CD4-positive, alpha-beta T cell treated with Interleukin-21 for 1 hour (primary cell): ENCODE measurements at regions not wholly inside any gene's neighbourhood (a gene's known extent, or its start where the extent isn't known, plus 50 kb on each side); places are given as distances from the start of the nearest gene placed in this dataset.
"Not testable (repeated sequence)": the region's sequence is repeated elsewhere in the genome, so short reads cannot be mapped to it uniquely, and the experiment has no call there.

Experiments
- DNase-seq: peaks from one replicate; pipeline ENCODE4 v3.0.0-alpha.2; 2020

DNA sequence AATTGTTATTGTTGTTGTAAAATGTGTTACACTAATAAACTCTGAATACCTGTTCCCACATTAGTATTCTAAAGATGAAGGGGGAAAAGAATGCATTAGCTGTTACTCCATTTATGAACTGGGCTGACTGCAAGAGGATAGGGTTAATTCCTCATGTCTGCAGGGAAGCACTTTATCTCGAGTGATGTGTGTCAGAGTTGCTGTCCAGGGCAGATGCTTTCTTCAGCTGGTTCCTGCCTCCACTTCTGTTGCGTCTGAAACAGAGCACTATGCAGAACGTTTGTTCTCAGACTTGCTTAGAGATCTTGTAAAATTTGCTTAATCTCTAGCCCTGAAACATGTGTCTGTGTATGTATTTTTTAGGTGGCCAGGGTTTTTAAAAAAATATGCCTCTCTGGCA lies 318.8 kb downstream of the SPRY2 start:
- no peak for DNase-seq

DNA sequence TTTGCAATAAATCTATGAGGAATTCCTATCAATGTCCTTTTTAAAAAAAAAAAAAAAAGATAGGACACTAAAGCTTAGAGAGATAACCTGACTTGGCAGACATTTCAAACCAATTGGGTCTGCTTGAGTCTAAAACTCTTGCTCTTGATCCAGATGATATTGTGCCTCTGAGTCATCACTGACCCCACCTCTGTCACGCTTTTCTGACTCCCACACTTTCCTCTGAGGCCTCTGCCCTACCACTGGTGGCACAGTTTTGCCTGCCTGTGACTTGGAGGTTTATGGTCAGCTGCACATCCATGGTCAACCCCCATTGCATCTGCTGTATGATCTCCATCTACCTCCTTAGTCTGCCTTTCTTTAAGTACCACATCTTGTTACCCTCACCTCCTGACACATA lies 328.7 kb downstream of the SPRY2 start:
- DNase-seq = no peak

DNA sequence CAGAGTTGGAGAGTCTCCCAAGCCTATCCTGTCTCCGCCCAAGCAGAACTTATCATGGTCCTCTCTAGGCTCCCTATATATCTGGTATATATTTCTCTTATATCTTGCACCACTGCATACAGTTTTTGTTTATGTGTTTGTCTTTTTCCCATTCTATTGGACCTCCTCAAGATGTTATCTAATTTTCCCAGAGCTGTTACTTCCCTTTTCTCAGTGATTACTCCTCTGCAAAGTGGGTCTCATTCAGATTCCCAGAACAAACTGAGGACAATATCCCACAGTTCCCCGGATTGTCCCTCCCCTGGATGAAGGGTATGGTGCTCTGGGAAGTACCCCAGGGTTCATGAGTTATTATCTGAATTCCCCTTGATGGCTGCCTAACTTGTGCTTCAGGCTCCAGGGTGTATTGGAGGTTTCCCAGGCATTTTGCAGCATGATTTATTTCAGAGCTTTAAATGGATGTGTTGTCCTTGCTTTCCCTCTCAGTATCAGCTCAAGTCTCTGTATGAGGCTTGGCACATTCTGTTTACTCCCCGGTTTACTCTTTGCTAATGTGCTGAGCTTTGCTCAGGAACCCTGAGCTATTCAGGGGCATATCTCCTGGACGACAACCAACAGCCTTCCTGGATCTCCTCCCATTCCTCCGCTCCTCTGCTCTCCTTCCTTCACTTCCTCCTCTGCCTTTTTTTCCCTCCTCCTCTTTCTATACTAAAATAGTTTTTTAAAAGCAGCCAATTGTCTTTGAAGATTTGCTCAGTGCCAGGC lies 329.3 kb downstream of the SPRY2 start:
- no peak for DNase-seq

GRCh38 chr13:80010846-80011245 lies 330.1 kb downstream of the SPRY2 start:
- no peak for DNase-seq

DNA sequence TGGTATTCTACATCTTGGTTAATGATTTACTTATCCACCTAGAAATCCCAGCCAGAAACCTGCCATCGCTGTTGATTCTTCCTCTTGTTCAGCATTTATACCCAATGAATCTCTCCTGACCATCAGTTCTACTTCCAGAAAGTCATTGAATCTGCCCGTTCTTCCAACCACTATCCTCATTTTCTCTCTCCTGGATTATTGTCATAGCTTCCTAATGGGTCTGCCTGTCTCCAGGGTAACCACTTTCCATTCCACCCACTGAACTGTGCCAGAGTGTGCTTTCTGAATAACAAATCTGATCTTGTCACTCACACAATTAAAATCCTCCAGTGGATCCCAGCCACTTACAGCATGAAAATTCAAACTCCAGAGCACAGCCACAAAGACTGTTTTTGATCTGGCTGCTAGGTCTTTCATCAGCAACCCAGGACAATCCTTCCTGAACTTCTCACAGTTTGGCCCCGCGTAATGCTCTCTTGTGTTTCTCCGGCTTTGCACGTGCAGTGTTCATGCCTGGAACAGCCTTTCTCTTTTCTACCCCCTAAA lies 330.6 kb downstream of the SPRY2 start:
- DNase-seq = no peak

DNA sequence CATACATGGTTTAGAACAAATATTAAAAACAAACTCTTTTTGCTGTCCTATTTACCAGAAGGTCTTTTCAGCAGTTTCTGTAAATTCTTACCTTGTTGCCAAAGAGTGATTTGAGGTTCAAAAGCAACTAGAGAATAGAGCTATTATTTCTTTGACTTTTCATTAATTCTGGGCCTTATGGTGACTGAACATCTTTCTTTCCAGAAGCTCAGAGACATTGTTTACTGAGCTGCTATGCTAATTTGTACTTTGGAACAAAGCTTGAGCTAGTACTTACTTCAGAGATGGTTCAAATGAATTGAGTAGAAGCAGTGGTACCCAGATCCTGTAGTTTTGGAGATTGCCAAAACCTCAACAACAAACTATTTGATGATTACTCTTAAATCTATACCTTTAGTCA lies 331.2 kb downstream of the SPRY2 start:
- no peak for DNase-seq

GRCh38 chr13:80006940-80007339 lies 334.0 kb downstream of the SPRY2 start:
- DNase-seq = no peak

DNA sequence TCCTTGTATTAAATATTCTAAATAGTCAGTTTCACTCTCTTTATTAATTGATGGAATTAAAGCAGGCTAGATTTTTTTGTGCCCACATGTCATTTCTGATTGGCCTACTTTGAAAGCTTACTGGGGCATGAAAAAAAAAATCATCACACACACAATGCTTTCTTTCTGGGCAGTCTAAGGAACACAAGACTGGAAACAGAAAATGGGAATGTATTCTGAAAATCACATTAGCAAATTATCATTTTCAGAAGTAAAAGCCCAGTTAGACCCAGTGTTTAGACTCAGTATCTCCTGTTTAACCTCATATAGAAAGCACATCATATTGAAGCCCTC lies 339.4 kb downstream of the SPRY2 start:
- no peak for DNase-seq

- DNase-seq = no peak
Observed at GRCh38 chr13:80000684-80001509, 340.0 kb downstream of the SPRY2 start.

GRCh38 chr13:79999601-80000000 lies 341.3 kb downstream of the SPRY2 start:
- no peak for DNase-seq

DNA sequence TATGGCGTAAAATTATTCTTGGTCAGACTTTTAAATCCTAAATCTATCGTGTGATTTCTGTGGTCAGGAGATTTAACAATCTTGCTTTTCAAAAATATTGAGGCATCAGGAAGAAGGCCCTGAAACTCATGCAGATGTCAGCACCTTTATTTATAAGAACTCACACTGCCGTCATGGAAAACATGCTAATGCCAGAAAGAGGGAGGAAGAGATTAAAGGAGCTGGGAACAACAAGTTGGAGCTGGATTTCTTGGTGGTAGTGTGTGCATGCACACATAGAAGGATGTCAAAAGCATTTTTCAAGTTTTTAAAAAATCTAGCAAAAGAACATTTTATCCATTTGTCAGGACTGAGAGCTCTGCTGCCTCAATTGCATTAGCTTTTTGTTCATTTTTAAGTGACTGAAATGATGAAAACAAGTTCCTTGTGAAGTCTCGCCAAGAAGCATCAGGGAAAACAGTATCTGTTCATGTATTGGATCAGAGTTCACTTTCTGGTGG lies 342.5 kb downstream of the SPRY2 start:
- DNase-seq = no peak

- no peak for DNase-seq
Observed at GRCh38 chr13:79997244-79997643, 343.7 kb downstream of the SPRY2 start.

DNA sequence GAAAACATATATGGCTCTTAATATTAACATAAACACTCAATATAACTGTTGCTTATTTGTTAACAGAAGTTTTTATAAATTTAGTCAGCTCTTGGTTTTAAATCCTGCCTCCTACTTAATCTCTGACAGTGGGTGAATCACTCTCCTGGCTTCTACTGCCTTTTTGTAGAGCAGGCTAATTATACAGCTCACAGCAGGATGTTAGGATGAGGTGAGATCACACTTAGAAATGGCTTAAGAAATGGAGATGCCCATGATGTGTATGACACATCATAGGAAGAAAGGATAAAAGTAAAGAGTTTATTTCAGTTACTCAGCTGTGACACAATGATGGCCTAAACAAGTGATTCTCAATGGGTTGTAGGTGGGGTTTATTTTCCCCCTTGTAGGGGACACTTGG lies 345.6 kb downstream of the SPRY2 start:
- no peak for DNase-seq

- no peak for DNase-seq
Observed at GRCh38 chr13:79992111-79992510, 348.8 kb downstream of the SPRY2 start.

DNA sequence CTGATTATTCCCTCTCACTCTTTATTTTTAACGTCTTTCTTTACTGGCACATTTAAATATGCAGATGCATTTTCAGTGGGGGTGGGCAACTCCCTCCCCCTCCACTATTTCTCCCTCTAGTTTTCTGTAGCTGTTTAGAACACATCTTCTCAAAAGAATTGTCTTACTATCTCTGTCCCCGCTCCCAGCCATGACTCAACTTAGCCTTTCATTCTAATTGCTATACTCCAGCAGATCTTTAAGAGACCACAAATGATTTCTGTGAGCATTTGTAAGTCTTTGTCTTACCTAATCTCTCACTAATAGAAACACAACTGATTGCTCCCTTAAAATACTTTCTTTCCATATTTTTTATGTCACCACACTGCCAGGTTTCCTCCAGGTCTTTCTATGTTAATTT lies 350.9 kb downstream of the SPRY2 start:
- DNase-seq = no peak

- DNase-seq = no peak
Observed at GRCh38 chr13:79989217-79989661, 351.7 kb downstream of the SPRY2 start.

GRCh38 chr13:79988573-79988972 lies 352.4 kb downstream of the SPRY2 start:
- no peak for DNase-seq

- no peak for DNase-seq
Observed at GRCh38 chr13:79987761-79988160, 353.2 kb downstream of the SPRY2 start.

DNA sequence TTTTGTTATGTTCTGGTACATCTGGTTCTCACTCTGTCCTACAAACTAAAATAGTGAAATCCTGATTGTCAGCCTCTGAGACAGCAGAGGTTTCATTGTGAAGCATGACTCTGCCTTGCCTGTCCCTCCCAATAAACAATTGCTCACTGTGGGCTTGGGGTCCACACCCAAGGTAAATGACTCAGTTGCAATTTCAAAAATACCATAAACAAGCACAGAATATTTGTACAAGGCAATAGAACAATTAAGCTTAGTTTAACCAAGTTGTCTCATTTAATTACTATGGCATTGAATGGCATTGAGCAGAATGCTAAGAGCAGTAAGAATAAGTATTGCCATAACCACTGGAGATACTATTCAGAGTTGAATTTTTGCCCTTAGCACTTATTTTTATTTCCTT lies 353.6 kb downstream of the SPRY2 start:
- DNase-seq = no peak

DNA sequence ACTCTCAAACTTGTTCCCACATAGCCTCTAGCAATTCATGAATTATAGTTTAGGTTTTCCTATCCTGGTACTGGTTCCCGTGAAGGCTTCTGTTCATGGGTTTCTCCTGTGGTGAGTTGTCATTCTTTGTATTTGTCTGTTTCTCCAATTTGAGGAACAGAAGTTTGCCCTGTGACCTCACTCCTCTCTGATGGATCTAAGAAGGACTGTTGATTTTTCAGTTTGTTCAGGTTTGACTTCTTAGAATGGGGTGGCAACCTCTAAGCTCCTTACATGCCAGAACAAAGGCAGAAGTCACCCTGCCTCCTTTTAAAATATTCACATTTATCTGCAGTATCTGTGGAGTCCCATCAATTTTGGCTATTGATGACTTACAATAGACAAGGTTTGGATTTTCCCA lies 354.0 kb downstream of the SPRY2 start:
- no peak for DNase-seq

GRCh38 chr13:79974935-79975650 lies 365.8 kb downstream of the SPRY2 start:
- not testable (repeated sequence) for DNase-seq

GRCh38 chr13:79973533-79973963 lies 367.4 kb downstream of the SPRY2 start:
- DNase-seq = no peak

DNA sequence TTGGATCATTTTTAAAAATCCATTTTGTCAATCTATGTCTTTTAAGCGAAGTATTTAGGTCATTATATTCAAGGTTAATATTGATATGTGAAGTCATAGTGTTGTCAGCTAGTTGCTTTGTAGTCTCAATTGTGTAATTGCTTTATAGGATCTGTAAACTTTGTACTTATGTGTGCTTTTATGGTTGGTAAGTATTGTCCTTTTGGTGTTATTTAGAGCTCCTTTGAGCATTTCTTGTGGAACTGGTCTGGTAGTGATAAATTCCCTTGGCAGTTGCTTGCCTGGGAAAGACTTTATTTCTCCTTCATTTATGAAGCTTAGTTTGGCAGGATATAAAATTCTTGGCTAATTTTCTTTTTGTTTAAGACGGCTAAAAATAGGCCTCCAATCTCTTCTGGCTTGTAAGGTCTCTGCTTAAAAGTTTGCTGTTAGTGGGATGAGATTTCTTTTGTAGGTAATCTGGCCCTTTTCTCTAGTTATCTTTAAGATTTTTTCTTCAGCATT lies 368.8 kb downstream of the SPRY2 start:
- no peak for DNase-seq
